GM20000 (cell line): ENCODE measurements at regions not wholly inside any gene's neighbourhood (a gene's known extent, or its start where the extent isn't known, plus 50 kb on each side); places are given as distances from the start of the nearest gene placed in this dataset.

Experiments
- DNase-seq: peaks from one replicate; pipeline ENCODE4 v3.0.0; 2012; ENCODE audit warnings: low spot score
- TF ChIP-seq, protein P1 (sequence below): IDR thresholded peaks from 2 replicates; pipeline ENCODE4 v1.5.1; 2012; ENCODE audit warnings: mild to moderate bottlenecking, control low read depth; ENCODE audit errors: extremely low read depth, missing control alignments

DNA sequence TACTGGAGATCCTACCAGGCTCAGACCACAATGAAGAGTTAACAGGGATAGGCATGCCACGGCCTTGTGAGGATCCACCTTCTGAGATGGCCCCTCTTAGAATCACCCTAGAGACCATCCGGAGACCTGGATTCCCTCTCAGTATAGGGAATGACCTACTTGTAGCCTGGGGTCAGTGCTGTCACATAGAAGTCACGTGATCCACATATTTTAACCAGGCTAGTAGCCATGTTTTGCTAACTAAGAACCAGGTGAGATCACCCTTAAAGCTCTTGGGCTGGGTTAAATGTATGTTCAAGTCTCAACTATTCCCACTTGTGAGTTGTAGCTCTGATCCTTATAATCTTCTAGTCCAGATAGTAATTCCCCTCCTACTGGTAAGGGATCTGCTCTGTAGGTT, 215.4 kb downstream of the CCNG2 start:
- TF ChIP-seq, protein P1, sequence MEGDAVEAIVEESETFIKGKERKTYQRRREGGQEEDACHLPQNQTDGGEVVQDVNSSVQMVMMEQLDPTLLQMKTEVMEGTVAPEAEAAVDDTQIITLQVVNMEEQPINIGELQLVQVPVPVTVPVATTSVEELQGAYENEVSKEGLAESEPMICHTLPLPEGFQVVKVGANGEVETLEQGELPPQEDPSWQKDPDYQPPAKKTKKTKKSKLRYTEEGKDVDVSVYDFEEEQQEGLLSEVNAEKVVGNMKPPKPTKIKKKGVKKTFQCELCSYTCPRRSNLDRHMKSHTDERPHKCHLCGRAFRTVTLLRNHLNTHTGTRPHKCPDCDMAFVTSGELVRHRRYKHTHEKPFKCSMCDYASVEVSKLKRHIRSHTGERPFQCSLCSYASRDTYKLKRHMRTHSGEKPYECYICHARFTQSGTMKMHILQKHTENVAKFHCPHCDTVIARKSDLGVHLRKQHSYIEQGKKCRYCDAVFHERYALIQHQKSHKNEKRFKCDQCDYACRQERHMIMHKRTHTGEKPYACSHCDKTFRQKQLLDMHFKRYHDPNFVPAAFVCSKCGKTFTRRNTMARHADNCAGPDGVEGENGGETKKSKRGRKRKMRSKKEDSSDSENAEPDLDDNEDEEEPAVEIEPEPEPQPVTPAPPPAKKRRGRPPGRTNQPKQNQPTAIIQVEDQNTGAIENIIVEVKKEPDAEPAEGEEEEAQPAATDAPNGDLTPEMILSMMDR, result no peak
- no peak for DNase-seq

DNA sequence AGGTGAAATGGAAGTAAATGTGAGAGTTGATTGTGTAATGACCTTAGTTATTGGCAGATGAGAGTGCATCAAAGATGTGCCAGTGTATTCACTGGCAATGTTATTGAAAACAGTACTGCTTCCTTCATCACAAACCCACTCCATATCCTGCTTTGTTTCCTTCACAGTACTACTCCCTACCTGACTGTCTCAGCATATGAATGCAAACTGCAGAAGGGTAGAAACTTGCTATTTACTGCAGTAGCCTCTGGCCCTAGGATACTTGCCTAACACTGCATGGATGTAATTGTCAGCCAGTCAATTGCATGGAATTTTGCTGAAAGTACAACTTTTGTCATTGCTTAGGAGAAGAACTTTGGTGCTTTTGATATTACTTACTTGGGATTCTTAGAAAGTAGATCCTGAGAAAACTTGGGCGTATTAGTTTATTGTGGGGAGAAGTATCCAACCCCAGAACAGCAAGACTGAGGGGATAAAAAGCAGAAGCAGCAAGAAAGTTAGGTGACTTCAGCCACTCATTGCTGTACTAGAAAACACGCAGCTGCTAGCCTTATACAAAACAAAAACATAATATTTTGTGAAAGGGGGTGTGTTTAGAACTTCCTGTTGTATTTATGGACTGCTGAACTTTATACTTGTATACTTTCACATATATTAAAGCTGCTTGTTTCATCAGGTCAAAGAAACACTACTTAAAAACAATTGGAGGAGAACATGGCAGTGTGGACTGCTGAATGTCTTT, 219.0 kb downstream of the CCNG2 start:
- TF ChIP-seq, protein P1, result no peak
- DNase-seq, result no peak

DNA sequence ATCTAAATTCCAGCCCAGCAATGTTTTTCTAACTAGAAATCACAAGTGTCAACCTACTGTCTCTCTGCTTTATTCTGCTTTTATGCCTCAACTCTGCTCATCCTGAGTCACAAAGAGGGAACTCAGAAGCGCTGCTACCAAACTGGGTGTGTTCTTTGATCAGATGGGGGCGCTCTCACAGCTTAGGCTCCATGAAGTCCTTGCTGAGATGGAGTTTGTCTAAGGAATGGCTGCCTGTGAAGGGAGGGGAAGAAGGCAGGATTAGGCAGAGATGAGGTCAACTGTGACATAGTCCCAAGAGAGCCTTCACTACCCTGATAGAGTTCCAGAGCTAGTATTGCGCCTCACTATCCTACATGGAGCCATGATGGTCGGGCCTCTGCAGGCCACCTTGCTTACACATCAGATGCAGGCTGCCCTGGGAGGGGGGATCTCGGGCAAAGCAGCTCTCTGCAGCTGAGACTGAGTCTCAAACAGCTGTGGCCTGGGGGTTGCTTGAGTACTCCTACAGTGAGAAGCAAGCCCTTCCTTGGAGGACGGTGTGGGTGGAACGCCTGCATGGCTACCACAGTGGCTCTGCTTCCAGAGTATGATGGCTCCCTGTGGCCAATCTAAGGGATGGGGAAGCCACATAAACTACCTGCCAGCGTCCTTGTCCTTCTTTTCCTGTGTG, 219.9 kb downstream of the CCNG2 start:
- DNase-seq, result no peak

DNA sequence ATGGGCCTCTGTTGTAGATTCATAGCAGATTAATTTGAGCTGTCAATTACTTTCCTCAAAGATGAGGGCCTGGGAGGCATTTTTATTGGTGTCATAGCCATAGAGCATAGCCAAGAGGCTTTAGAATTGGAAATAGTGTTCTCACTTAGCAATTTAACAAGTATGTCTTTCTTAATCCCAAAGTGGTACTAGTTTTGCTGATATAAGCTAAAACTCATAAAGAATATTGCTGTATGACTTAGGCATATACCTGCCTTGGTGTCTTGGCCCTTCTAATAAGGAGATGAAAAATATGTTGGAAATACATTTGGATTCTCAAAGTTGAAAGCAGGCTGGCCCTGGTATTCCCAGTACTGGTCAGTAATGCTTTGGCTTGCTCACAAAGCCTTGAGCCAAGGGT, 221.5 kb upstream of the CXCL13 start:
- TF ChIP-seq, protein P1, result no peak
- DNase-seq, result no peak

More for the DNA sequence above, 219.9 kb downstream of the CCNG2 start:
- TF ChIP-seq, protein P1, result no peak

DNA sequence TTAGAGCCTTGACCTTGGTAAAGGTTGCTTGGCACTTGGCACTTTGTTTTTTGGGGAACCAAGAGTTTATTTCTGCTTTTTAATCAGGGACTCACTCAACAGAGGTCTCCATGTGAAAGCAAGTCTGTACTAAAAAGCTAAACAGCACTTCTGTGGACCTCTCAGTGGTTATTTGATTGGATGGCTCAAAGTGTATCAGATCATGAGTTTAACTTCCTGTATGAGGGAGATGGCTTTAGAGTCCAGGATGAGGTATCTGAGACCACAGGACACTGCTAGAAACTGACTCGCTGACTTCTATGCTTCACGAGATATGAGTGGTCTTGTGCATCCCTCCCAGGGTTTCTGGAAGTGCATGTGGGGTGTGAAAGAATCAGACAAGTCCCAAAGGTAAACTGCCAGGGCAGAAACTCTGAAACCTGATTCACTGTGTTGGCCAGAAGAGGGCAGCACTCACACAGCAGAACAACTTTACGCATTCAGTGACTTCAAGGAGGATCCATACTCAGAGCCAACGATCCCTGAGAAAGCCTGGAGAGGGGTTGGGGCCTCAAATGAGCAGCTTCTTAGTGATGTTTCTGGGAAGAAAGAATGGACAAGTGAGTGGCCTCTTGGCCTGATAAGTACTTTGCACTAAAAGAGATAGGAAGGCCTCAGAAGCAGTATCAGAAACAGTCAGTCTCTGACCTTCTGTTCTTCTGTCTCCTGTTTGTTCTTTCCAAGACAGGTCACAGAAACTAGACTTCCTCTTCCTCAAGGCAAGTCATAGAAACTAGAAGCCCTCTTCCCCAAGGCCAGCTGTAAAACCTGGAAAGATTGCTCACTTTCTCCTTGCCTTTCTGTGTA, 220.3 kb upstream of the CXCL13 start:
- DNase-seq, result peak; percentile 54
- TF ChIP-seq, protein P1, result peak; percentile 87

DNA sequence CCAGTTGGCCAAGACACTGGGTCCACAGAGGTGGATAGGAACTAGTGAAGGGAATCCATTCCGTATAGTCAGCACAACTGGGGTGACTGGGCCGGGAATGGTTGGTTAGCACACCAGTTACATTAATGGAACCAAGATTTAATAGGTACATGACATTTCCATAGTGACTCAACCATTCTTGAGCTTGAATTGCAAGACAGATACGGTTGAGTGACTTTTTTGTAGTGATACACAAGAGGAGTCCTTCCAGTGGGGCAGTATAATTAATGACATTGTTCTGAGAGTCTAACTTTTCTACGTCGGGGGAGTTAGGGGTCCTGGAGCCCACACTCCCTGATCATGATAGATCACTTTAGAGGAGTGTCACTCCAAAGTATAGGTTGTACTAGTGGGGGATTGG, 211.6 kb upstream of the CXCL13 start:
- TF ChIP-seq, protein P1, result no peak
- DNase-seq, result no peak

DNA sequence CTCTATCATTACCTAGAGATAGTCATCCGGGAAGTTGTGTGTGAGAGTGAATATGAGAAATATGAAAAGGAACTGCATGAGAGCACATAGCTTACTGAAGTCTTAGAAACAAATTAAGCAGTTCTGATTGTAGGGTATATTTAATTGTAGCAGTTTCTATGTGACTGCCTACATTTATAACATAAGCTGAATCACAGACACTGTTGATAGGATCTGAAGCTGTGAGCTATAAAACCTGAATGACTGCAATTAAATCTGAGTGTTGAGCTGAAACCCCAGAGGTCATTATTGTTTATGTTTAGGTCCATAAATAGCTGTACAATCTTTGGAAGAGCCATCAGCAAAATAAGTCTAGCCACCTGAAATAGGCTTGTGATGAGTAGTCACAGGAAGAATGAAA, 210.1 kb upstream of the CXCL13 start:
- no peak for DNase-seq
- TF ChIP-seq, protein P1, result no peak
